Peyer's patch (tissue), 4 donors: ENCODE measurements at regions not wholly inside any gene's neighbourhood (a gene's known extent, or its start where the extent isn't known, plus 50 kb on each side); places are given as distances from the start of the nearest gene placed in this dataset.

Source experiments
- DNase-seq, 3 donors: peaks; one replicate each; pipeline ENCODE4 v3.0.0-alpha.2; 2017 to 2019
- H3K27ac ChIP-seq, 4 donors: fragments of 200-600 bp; sonication (generic); one replicate each; pipeline ENCODE4 v1.5.1; 2016 to 2019
- H3K27me3 ChIP-seq, 2 donors: fragments of 200-600 bp; sonication (generic); one replicate each; pipeline ENCODE4 v1.5.1; 2019
- H3K36me3 ChIP-seq, 3 donors: fragments of 200-600 bp; sonication (generic); one replicate each; pipeline ENCODE4 v1.5.1; 2016 to 2019
- H3K4me1 ChIP-seq, 4 donors: fragments of 200-600 bp; sonication (generic); one replicate each; pipeline ENCODE4 v1.5.1; 2016 to 2019
- H3K4me3 ChIP-seq, 4 donors: fragments of 200-600 bp; sonication (generic); 1 replicate in 3 of 4; 2 replicates in 1 of 4; pipeline ENCODE4 v1.5.1; 2016 to 2019; ENCODE audit warnings: mild to moderate bottlenecking in 1 of 4
- H3K9me3 ChIP-seq, 4 donors: fragments of 200-600 bp; sonication (generic); one replicate each; pipeline ENCODE4 v1.5.1; 2016 to 2019; ENCODE audit warnings: mild to moderate bottlenecking in 1 of 4
- POLR2A ChIP-seq, 2 donors: fragments of 450-650 bp; IDR thresholded peaks; one replicate each; pipeline ENCODE4 v1.5.1; 2017; ENCODE audit warnings: antibody characterized with exemption in 2 of 2, mild to moderate bottlenecking in 2 of 2, moderate library complexity in 2 of 2
- TF ChIP-seq, protein P1 (sequence below), 6 experiments: fragments of 450-650 bp in 4 of 6; fragments of 200-600 bp in 2 of 6; sonication (generic) in 1 of 6; IDR thresholded peaks; one replicate each; pipeline ENCODE4 v1.5.1; 2017 to 2019; ENCODE audit warnings: antibody characterized with exemption in 6 of 6, mild to moderate bottlenecking in 3 of 6, moderate library complexity in 1 of 6

DNA sequence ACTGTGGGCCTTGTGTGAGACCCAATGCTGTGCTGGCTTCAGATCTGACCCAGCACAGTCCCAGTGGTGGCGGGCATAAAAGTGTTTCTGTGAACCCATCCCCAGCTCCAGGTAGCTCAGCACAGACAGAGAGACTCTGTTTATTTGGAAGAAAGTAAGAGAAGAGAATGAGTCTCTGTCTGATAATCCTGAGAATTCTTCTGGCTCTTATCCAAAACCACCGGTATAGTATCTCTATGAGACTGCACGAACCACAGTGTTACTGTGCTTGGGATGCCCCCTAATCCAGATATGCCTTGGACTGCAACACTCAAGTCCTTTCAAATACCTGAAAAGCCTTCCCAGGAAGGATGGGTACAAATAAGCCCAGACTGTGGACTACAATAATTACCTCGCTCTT, 1660.8 kb upstream of the ACO1 start:
- DNase-seq = no peak
- H3K27ac ChIP-seq = no peak overlapping the region
- no peaks in the 10 kb centered on the region for H3K4me1 ChIP-seq
- no peak overlapping the region for H3K4me3 ChIP-seq
- H3K9me3 ChIP-seq = no peaks in the 10 kb centered on the region
- no peaks in the 10 kb centered on the region for H3K27me3 ChIP-seq
- TF ChIP-seq, protein P1, sequence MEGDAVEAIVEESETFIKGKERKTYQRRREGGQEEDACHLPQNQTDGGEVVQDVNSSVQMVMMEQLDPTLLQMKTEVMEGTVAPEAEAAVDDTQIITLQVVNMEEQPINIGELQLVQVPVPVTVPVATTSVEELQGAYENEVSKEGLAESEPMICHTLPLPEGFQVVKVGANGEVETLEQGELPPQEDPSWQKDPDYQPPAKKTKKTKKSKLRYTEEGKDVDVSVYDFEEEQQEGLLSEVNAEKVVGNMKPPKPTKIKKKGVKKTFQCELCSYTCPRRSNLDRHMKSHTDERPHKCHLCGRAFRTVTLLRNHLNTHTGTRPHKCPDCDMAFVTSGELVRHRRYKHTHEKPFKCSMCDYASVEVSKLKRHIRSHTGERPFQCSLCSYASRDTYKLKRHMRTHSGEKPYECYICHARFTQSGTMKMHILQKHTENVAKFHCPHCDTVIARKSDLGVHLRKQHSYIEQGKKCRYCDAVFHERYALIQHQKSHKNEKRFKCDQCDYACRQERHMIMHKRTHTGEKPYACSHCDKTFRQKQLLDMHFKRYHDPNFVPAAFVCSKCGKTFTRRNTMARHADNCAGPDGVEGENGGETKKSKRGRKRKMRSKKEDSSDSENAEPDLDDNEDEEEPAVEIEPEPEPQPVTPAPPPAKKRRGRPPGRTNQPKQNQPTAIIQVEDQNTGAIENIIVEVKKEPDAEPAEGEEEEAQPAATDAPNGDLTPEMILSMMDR (IDR thresholded peaks at IDR 0.05) = no peak
- TF ChIP-seq POLR2A (IDR thresholded peaks at IDR 0.05) = no peak
- H3K36me3 ChIP-seq = no peaks in the 10 kb centered on the region

DNA sequence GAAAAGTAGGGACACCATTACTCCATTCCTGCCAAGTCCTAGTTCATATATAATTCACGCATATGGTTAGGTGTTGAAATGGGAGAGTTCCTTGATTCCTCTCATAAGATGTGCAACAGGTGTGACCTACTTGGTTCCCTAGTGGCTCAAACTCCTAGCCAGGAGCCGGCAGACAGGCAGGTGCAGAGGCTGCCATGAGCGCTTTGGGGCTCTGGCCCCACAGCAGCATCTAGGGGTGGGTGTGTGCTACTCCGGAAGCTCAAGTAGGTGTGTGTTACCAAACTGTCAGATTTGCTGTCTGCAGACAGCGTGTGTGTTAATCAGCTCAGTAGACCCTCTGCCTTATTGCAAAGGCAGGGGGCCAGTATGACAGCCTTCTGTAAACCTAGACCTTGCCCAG, 1652.4 kb upstream of the ACO1 start:
- H3K36me3 ChIP-seq = no peaks in the 10 kb centered on the region
- DNase-seq = no peak
- H3K27me3 ChIP-seq = no peaks in the 10 kb centered on the region
- H3K27ac ChIP-seq = no peak overlapping the region
- no peaks in the 10 kb centered on the region for H3K9me3 ChIP-seq
- no peaks in the 10 kb centered on the region for H3K4me1 ChIP-seq
- no peak for TF ChIP-seq POLR2A (IDR thresholded peaks at IDR 0.05)
- TF ChIP-seq, protein P1 (IDR thresholded peaks at IDR 0.05) = no peak
- no peak overlapping the region for H3K4me3 ChIP-seq

DNA sequence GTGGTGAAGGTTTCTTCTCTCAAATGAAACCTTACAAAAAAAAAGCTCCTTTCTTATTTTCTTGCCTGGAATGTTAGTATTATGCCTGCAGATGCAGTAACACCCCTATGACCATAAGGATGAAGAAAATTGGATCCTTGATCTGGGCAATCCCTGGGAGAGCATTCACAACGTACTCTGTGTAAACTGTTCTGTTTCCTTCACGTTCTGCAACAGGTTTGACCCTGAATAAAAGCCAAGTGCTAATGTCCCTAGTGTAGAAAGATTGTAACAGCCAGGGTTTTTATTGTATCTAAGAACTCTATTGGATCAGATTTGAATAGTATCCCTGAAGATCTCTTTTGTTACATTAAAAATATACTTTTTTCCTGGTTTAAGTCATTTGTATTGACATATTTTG, 1639.6 kb upstream of the ACO1 start:
- Histone ChIP-seq H3K4me3 (no peak overlapping the region), H3K27ac (no peak overlapping the region), H3K27me3 (no peaks in the 10 kb centered on the region), H3K9me3 (no peaks in the 10 kb centered on the region), H3K4me1 (no peaks in the 10 kb centered on the region), H3K36me3 (no peaks in the 10 kb centered on the region)
- no peak for DNase-seq
- TF ChIP-seq, protein P1 (IDR thresholded peaks at IDR 0.05) = no peak
- no peak for TF ChIP-seq POLR2A (IDR thresholded peaks at IDR 0.05)

DNA sequence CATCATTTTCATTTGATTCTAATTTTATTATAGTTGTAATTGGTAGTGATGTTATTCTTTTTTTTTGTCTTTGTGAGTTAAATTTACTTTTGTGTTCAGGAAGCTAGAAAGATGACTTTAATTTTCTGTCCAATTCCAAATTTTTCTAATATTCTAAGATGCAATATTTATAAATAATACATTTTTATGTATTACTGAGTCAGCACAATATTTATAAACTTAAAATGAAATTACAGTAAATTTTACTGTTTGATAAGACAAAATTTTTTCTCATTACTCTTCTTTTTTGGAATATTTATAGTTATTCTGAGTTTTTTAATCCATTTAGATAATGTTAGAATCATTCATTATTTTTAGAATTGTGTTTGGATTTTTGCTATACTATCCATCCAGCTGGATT, 1637.9 kb upstream of the ACO1 start:
- no peaks in the 10 kb centered on the region for H3K36me3 ChIP-seq
- no peaks in the 10 kb centered on the region for H3K27me3 ChIP-seq
- H3K9me3 ChIP-seq = no peaks in the 10 kb centered on the region
- H3K4me3 ChIP-seq = no peak overlapping the region
- TF ChIP-seq, protein P1 (IDR thresholded peaks at IDR 0.05) = no peak
- TF ChIP-seq POLR2A (IDR thresholded peaks at IDR 0.05) = no peak
- DNase-seq = no peak
- no peaks in the 10 kb centered on the region for H3K4me1 ChIP-seq
- no peak overlapping the region for H3K27ac ChIP-seq

DNA sequence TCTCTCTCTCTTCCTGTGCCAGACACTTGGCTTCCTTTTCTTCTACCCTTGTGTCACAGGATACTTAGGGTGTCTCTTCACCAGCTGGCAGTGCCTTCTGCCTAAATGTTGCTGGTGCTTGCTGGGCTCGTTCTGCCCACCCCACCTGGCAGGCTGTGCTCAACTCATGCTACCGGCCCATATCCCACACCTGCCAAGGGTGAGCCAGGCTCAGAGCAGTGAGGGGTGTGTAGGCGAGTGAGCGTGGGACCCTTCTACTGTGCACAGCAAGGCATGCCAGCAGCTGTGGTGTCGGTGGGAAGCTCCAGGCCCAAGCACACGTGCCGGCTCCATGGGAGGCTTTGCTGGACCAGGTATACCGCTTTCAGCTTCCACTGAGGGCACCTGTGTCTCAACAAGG, 1626.7 kb upstream of the ACO1 start:
- Histone ChIP-seq H3K9me3 (no peaks in the 10 kb centered on the region), H3K27me3 (no peaks in the 10 kb centered on the region), H3K4me3 (no peak overlapping the region), H3K27ac (no peak overlapping the region), H3K36me3 (no peaks in the 10 kb centered on the region), H3K4me1 (no peaks in the 10 kb centered on the region)
- DNase-seq = peak in 1 of 3 donors; percentile 34
- TF ChIP-seq, protein P1 (IDR thresholded peaks at IDR 0.05) = no peak
- TF ChIP-seq POLR2A (IDR thresholded peaks at IDR 0.05) = no peak
